Endothelial cell of umbilical vein (primary cell): ENCODE measurements at regions not wholly inside any gene's neighbourhood (a gene's known extent, or its start where the extent isn't known, plus 50 kb on each side); places are given as distances from the start of the nearest gene placed in this dataset.

Experiments used
- BruUV-seq: library from RNA; stranded (reverse); fragments of 400-500 nt; replicated peaks from 2 replicates; lab custom pipeline; 2021; lab: Mats Ljungman, UMichigan
- CTCF ChIA-PET: fragments of 300-600, 350-600 bp; sonication (Branson Sonifier 250); formaldehyde crosslinking; loops from one replicate; lab custom pipeline; 2021; ENCODE audit warnings: antibody characterized with exemption, inconsistent platforms; lab: Charles Lee
- POLR2A ChIA-PET: fragments of 300-600, 350-600 bp; sonication (Branson Sonifier 250); formaldehyde crosslinking; loops from one replicate; lab custom pipeline; 2021; ENCODE audit warnings: antibody characterized with exemption, inconsistent platforms; lab: Charles Lee
- DNase-seq: peaks from one replicate; pipeline ENCODE4 v3.0.0-alpha.2; 2011; ENCODE audit warnings: low read depth, low spot score
- FAIRE-seq: peaks from 2 replicates; lab custom pipeline; 2011; peaks lifted over from hg19 to GRCh38; lab: Jason Lieb, UNC
- H2AFZ ChIP-seq: 2 replicates; pipeline ENCODE4 v1.6.0; 2012; ENCODE audit warnings: low read depth, low read length, control low read depth, inconsistent platforms
- H3K27ac ChIP-seq: 2 replicates; pipeline ENCODE4 v1.5.1; 2011; ENCODE audit warnings: low read depth, mild to moderate bottlenecking, control low read depth, low read length, moderate library complexity; ENCODE audit not compliant: insufficient read depth
- H3K27me3 ChIP-seq, 2 experiments: 2 replicates each; pipeline versions ENCODE4 v1.6.0 to v1.6.1; 2011; ENCODE audit warnings: low read length in 2 of 2, mixed read lengths in 1 of 2; ENCODE audit not compliant: control insufficient read depth in 2 of 2, insufficient read depth in 2 of 2
- H3K36me3 ChIP-seq, 2 experiments: 2 replicates in 1 of 2; 3 replicates in 1 of 2; pipeline ENCODE4 v1.5.1; 2011; ENCODE audit warnings: low read length in 2 of 2, mild to moderate bottlenecking in 1 of 2, moderate library complexity in 1 of 2; ENCODE audit not compliant: control insufficient read depth in 2 of 2, insufficient read depth in 2 of 2; ENCODE audit errors: extremely low read depth in 1 of 2
- H3K4me1 ChIP-seq: 3 replicates; pipeline ENCODE4 v1.5.1; 2011; ENCODE audit warnings: mild to moderate bottlenecking, low read length; ENCODE audit not compliant: control insufficient read depth, insufficient read depth; ENCODE audit errors: extremely low read depth
- H3K4me2 ChIP-seq: 2 replicates; pipeline ENCODE4 v1.6.1; 2011; ENCODE audit warnings: low read length, control low read depth, mixed read lengths; ENCODE audit not compliant: insufficient read depth
- H3K4me3 ChIP-seq, 3 experiments: fragments of 200-600 bp in 1 of 3; sonication (generic), shearing (Covaris generic) in 1 of 3; replicated peaks in 1 of 3; 2 replicates each; pipeline ENCODE4 v1.5.1; 2011 to 2016; ENCODE audit warnings: control low read depth in 3 of 3, low read length in 3 of 3, mild to moderate bottlenecking in 2 of 3, inconsistent platforms in 1 of 3, low read depth in 1 of 3, moderate library complexity in 1 of 3; ENCODE audit not compliant: insufficient read depth in 1 of 3
- H3K79me2 ChIP-seq: 2 replicates; pipeline ENCODE4 v1.6.0; 2012; ENCODE audit warnings: low read length, inconsistent platforms; ENCODE audit not compliant: control insufficient read depth, insufficient read depth
- H3K9ac ChIP-seq: replicated peaks from 2 replicates; pipeline ENCODE3; 2011; ENCODE audit warnings: low read length, control low read depth; ENCODE audit not compliant: insufficient read depth; ENCODE audit errors: extremely low read depth
- H3K9me1 ChIP-seq: replicated peaks from 3 replicates; pipeline ENCODE4 v1.6.0; 2011; ENCODE audit warnings: mild to moderate bottlenecking, low read length; ENCODE audit not compliant: control insufficient read depth, insufficient read depth; ENCODE audit errors: extremely low read depth
- H3K9me3 ChIP-seq: replicated peaks from 2 replicates; pipeline ENCODE4 v1.5.1; 2012; ENCODE audit warnings: low read length, inconsistent platforms; ENCODE audit not compliant: control insufficient read depth, insufficient read depth
- H4K20me1 ChIP-seq: replicated peaks from 2 replicates; pipeline ENCODE3; 2011; ENCODE audit warnings: mild to moderate bottlenecking, low read length; ENCODE audit not compliant: control insufficient read depth, insufficient read depth; ENCODE audit errors: extremely low read depth
- EZH2 ChIP-seq: IDR thresholded peaks from 2 replicates; pipeline ENCODE4 v1.6.1; 2012; ENCODE audit warnings: borderline replicate concordance, low read depth, mild to moderate bottlenecking, moderate library complexity, low read length, inconsistent platforms; ENCODE audit not compliant: severe bottlenecking
- FOS ChIP-seq: IDR thresholded peaks from 2 replicates; pipeline ENCODE4 v1.6.1; 2011; ENCODE audit warnings: mild to moderate bottlenecking, low read length, moderate library complexity, borderline replicate concordance; ENCODE audit not compliant: insufficient read depth
- JUN ChIP-seq: IDR thresholded peaks from 2 replicates; pipeline ENCODE4 v1.6.1; 2011; ENCODE audit warnings: borderline replicate concordance, low read depth; ENCODE audit not compliant: insufficient read length, insufficient read depth
- POLR2A ChIP-seq: IDR thresholded peaks from 2 replicates; pipeline ENCODE4 v1.6.1; 2012; ENCODE audit warnings: low read depth, mild to moderate bottlenecking, control low read depth, low read length
- POLR2AphosphoS5 ChIP-seq: IDR thresholded peaks from 2 replicates; pipeline ENCODE4 v1.6.1; 2012; ENCODE audit warnings: low read depth, mild to moderate bottlenecking, control low read depth, low read length, moderate library complexity; ENCODE audit not compliant: insufficient read depth
- dilution Hi-C: fragments of 300-500 bp; cut with MboI; formaldehyde crosslinking; loops from one replicate; pipeline ENCODE4 v1.15.0; 2019; ENCODE audit warnings: low sequenced_read_pairs; ENCODE audit not compliant: extremely low pct_ligation_motif_present
- intact Hi-C: fragments of 100-400 bp; cut with micrococcal nuclease; formaldehyde crosslinking; loops from one replicate; pipeline ENCODE4 v1.10.0; 2022
- TF ChIP-seq, protein P1 (sequence below), 2 donors: IDR thresholded peaks; 1 replicate in 1 of 2; 2 replicates in 1 of 2; pipeline ENCODE4 v1.5.1; 2011; ENCODE audit warnings: low read length in 2 of 2, mild to moderate bottlenecking in 2 of 2, moderate library complexity in 2 of 2, control low read depth in 1 of 2, inconsistent platforms in 1 of 2, low read depth in 1 of 2; ENCODE audit not compliant: insufficient read depth in 1 of 2; ENCODE audit errors: extremely low read depth in 1 of 2
- TF ChIP-seq, protein P2 (sequence below): IDR thresholded peaks from 2 replicates; pipeline ENCODE4 v1.6.1; 2011; ENCODE audit not compliant: insufficient read depth, insufficient read length

DNA sequence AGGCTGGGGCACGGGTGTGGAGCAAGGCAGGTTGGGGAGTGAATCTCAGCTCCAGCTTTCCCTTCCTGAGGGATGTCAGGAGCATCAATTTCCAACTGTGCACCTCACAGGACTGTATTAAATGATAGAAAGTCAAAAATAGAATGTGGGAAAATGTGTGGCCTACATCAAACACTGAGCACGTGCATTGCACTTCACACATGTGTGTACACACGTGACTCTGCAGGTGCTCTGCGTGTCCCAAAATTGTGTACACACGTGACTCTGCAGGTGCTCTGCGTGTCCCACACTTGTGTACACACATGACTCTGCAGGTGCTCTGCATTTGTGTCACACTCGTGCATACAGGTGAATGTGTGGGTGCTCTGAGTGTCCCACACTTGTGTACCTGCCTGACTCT, 577.2 kb upstream of the SALL3 start:
- Histone ChIP-seq H3K27ac (no peak overlapping the region), H4K20me1 (no peaks in the 10 kb centered on the region), H3K9ac (no peak overlapping the region), H3K79me2 (no peaks in the 10 kb centered on the region), H3K4me1 (no peaks in the 10 kb centered on the region), H3K4me2 (no peak overlapping the region), H3K27me3 (no peaks in the 10 kb centered on the region), H3K9me3 (peaks cover 2% of the 10 kb centered on the region), H3K36me3 (no peaks in the 10 kb centered on the region), H2AFZ (no peak overlapping the region), H3K4me3 (no peak overlapping the region), H3K9me1 (no peaks in the 10 kb centered on the region)
- ChIA-PET POLR2A (no interaction called here), CTCF (no interaction called here)
- no peak for TF ChIP-seq EZH2
- no peak for TF ChIP-seq JUN
- TF ChIP-seq, protein P1, sequence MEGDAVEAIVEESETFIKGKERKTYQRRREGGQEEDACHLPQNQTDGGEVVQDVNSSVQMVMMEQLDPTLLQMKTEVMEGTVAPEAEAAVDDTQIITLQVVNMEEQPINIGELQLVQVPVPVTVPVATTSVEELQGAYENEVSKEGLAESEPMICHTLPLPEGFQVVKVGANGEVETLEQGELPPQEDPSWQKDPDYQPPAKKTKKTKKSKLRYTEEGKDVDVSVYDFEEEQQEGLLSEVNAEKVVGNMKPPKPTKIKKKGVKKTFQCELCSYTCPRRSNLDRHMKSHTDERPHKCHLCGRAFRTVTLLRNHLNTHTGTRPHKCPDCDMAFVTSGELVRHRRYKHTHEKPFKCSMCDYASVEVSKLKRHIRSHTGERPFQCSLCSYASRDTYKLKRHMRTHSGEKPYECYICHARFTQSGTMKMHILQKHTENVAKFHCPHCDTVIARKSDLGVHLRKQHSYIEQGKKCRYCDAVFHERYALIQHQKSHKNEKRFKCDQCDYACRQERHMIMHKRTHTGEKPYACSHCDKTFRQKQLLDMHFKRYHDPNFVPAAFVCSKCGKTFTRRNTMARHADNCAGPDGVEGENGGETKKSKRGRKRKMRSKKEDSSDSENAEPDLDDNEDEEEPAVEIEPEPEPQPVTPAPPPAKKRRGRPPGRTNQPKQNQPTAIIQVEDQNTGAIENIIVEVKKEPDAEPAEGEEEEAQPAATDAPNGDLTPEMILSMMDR (IDR thresholded peaks at IDR 0.05; ENCODE audit: extremely low read depth in 1 of 2, insufficient read depth in 1 of 2, low read depth in 1 of 2, low read length in 2 of 2): no peak
- TF ChIP-seq, protein P2, sequence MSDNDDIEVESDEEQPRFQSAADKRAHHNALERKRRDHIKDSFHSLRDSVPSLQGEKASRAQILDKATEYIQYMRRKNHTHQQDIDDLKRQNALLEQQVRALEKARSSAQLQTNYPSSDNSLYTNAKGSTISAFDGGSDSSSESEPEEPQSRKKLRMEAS: no peak
- no peak for TF ChIP-seq POLR2A
- TF ChIP-seq POLR2AphosphoS5: no peak
- TF ChIP-seq FOS: no peak
- DNase-seq (no peak), FAIRE-seq (no peak)
- intact Hi-C loops: no loop called here
- no TSS peak for BruUV-seq
- dilution Hi-C loops: no loop called here
